22Rv1 (cell line): ENCODE measurements at regions not wholly inside any gene's neighbourhood (a gene's known extent, or its start where the extent isn't known, plus 50 kb on each side); places are given as distances from the start of the nearest gene placed in this dataset.

Experiments used
- CTCF ChIP-seq: fragments of 450-650 bp; IDR thresholded peaks from 2 replicates; pipeline ENCODE4 v1.5.1; 2017; ENCODE audit warnings: mild to moderate bottlenecking
- ZFX ChIP-seq: fragments of 450-650 bp; IDR thresholded peaks from 2 replicates; pipeline ENCODE4 v1.6.1; 2017; ENCODE audit warnings: antibody characterized with exemption, borderline replicate concordance

- TF ChIP-seq CTCF (no peak), ZFX (no peak)
Measured at GRCh38 chr13:33617055-33617454, 200.9 kb upstream of the RFC3 start.
